ENCODE measurements at regions not wholly inside any gene's neighbourhood (a gene's known extent, or its start where the extent isn't known, plus 50 kb on each side); places are given as distances from the start of the nearest gene placed in this dataset.

DNA sequence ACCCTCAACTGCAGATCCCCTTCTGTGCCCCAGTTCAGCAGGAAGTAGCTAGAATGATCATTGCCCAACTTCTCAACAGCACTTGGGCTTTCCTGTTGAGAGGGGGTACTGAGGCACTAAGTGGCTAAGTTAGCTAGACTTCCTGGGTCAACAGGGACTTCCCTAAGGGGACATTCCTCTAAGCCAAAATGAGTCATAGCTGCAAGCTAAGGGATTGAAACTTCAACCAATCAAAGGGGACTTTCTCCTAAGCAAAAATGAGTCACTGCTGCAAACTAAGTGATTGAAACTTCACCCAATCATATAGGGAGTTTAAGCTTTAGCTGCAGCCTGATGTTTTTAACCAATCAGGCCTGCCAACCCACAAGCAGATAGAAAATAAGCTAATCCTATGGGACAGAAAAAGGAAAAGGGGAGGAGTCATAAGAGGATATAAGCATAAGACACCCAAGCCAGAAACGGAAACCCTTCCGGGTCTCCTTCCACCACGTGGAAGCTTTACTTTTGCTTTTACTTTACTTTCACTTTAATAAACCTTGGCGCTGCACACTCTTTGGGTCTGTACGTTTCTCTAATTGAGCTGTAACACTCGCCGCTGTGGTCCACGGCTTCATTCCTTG lies 659.0 kb upstream of the HS3ST5 start (continued):
- TF ChIP-seq, protein P1, sequence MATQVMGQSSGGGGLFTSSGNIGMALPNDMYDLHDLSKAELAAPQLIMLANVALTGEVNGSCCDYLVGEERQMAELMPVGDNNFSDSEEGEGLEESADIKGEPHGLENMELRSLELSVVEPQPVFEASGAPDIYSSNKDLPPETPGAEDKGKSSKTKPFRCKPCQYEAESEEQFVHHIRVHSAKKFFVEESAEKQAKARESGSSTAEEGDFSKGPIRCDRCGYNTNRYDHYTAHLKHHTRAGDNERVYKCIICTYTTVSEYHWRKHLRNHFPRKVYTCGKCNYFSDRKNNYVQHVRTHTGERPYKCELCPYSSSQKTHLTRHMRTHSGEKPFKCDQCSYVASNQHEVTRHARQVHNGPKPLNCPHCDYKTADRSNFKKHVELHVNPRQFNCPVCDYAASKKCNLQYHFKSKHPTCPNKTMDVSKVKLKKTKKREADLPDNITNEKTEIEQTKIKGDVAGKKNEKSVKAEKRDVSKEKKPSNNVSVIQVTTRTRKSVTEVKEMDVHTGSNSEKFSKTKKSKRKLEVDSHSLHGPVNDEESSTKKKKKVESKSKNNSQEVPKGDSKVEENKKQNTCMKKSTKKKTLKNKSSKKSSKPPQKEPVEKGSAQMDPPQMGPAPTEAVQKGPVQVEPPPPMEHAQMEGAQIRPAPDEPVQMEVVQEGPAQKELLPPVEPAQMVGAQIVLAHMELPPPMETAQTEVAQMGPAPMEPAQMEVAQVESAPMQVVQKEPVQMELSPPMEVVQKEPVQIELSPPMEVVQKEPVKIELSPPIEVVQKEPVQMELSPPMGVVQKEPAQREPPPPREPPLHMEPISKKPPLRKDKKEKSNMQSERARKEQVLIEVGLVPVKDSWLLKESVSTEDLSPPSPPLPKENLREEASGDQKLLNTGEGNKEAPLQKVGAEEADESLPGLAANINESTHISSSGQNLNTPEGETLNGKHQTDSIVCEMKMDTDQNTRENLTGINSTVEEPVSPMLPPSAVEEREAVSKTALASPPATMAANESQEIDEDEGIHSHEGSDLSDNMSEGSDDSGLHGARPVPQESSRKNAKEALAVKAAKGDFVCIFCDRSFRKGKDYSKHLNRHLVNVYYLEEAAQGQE (IDR thresholded peaks at IDR 0.05; ENCODE audit: unreplicated experiment): no peak
- no peak for TF ChIP-seq POLR2AphosphoS5 (IDR thresholded peaks at IDR 0.05; ENCODE audit: low read depth)
- TF ChIP-seq NANOG (IDR thresholded peaks at IDR 0.05; ENCODE audit: borderline replicate concordance): no peak
- no peak for TF ChIP-seq JUNB (IDR thresholded peaks at IDR 0.05; ENCODE audit: unreplicated experiment)
- no peak for TF ChIP-seq CREB1 (CRISPR knock-in tag; IDR thresholded peaks at IDR 0.05; ENCODE audit: low read depth)
- TF ChIP-seq ZNF114 (CRISPR knock-in tag; IDR thresholded peaks at IDR 0.05): no peak
- TF ChIP-seq EZH2phosphoT487 (IDR thresholded peaks at IDR 0.05; ENCODE audit: unreplicated experiment): no peak
- TF ChIP-seq, protein P2, sequence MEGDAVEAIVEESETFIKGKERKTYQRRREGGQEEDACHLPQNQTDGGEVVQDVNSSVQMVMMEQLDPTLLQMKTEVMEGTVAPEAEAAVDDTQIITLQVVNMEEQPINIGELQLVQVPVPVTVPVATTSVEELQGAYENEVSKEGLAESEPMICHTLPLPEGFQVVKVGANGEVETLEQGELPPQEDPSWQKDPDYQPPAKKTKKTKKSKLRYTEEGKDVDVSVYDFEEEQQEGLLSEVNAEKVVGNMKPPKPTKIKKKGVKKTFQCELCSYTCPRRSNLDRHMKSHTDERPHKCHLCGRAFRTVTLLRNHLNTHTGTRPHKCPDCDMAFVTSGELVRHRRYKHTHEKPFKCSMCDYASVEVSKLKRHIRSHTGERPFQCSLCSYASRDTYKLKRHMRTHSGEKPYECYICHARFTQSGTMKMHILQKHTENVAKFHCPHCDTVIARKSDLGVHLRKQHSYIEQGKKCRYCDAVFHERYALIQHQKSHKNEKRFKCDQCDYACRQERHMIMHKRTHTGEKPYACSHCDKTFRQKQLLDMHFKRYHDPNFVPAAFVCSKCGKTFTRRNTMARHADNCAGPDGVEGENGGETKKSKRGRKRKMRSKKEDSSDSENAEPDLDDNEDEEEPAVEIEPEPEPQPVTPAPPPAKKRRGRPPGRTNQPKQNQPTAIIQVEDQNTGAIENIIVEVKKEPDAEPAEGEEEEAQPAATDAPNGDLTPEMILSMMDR (conservative IDR thresholded peaks at IDR 0.05; ENCODE audit: low read depth in 2 of 2): no peak
- TF ChIP-seq, protein P3, sequence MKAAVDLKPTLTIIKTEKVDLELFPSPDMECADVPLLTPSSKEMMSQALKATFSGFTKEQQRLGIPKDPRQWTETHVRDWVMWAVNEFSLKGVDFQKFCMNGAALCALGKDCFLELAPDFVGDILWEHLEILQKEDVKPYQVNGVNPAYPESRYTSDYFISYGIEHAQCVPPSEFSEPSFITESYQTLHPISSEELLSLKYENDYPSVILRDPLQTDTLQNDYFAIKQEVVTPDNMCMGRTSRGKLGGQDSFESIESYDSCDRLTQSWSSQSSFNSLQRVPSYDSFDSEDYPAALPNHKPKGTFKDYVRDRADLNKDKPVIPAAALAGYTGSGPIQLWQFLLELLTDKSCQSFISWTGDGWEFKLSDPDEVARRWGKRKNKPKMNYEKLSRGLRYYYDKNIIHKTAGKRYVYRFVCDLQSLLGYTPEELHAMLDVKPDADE (IDR thresholded peaks at IDR 0.05): no peak

DNA sequence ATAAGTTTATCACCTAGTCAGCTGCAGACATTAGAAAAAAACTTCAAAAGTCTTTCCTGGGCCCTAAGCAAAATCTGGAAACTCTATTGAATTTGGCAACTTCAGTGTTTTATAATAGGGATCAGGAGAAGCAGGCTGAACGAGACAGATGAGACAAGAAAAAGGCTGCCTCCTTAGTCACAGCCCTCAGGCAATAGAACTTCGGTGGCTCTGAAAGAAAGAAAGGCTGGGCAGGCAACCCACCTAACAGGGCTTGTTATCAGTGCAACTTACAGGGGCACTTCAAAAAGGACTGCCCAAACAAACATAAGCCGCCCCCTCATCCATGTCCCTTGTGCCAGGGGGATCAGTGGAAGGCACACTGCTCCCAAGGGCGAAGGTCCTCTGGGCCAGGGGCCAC lies 657.9 kb upstream of the HS3ST5 start:
- Histone ChIP-seq H3K36me3 (ENCODE audit: insufficient read depth) (no peaks in the 10 kb centered on the region), H3K27ac (ENCODE audit: low read depth) (no peak overlapping the region), H3K4me1 (ENCODE audit: insufficient read depth) (0 out of 2 replicates have a peak, but pooled peaks cover 3% of the 10 kb centered on the region), H3F3A (replicated peaks; ENCODE audit: low read depth) (no peaks in the 10 kb centered on the region), H3K27me3 (ENCODE audit: insufficient read depth) (no peaks in the 10 kb centered on the region), H2AFZ (no peak overlapping the region), H3K4me3 (no peak overlapping the region), H4K20me1 (replicated peaks; ENCODE audit: insufficient read depth) (no peaks in the 10 kb centered on the region), H3K4me2 (no peak overlapping the region), H3K79me2 (replicated peaks; ENCODE audit: insufficient read depth) (no peaks in the 10 kb centered on the region), H3K9me2 (ENCODE audit: insufficient read depth) (no peaks in the 10 kb centered on the region; the same call in 1 of the 2 replicates)
- Mint-ChIP-seq H3K4me1 (peaks cover 9% of the 10 kb centered on the region; the same call in 2 of the 3 replicates), H3K27ac (no peak overlapping the region), H3K4me3 (no peak overlapping the region), H3K36me3 (ENCODE audit: low read depth) (peaks cover 13% of the 10 kb centered on the region; the same call in 2 of the 3 replicates), H3K9me3 (peaks cover 13% of the 10 kb centered on the region), H3K27me3 (ENCODE audit: insufficient read depth, low read depth, poor library complexity) (no peaks in the 10 kb centered on the region)
- no peak for ATAC-seq
- no peak for DNase-seq (ENCODE audit: low spot score)
- TF ChIP-seq JUNB (IDR thresholded peaks at IDR 0.05; ENCODE audit: unreplicated experiment) (no peak), ZNF114 (CRISPR knock-in tag; IDR thresholded peaks at IDR 0.05) (no peak), EZH2 (IDR thresholded peaks at IDR 0.05; ENCODE audit: low read depth, unreplicated experiment) (no peak)
- TF ChIP-seq, protein P4, sequence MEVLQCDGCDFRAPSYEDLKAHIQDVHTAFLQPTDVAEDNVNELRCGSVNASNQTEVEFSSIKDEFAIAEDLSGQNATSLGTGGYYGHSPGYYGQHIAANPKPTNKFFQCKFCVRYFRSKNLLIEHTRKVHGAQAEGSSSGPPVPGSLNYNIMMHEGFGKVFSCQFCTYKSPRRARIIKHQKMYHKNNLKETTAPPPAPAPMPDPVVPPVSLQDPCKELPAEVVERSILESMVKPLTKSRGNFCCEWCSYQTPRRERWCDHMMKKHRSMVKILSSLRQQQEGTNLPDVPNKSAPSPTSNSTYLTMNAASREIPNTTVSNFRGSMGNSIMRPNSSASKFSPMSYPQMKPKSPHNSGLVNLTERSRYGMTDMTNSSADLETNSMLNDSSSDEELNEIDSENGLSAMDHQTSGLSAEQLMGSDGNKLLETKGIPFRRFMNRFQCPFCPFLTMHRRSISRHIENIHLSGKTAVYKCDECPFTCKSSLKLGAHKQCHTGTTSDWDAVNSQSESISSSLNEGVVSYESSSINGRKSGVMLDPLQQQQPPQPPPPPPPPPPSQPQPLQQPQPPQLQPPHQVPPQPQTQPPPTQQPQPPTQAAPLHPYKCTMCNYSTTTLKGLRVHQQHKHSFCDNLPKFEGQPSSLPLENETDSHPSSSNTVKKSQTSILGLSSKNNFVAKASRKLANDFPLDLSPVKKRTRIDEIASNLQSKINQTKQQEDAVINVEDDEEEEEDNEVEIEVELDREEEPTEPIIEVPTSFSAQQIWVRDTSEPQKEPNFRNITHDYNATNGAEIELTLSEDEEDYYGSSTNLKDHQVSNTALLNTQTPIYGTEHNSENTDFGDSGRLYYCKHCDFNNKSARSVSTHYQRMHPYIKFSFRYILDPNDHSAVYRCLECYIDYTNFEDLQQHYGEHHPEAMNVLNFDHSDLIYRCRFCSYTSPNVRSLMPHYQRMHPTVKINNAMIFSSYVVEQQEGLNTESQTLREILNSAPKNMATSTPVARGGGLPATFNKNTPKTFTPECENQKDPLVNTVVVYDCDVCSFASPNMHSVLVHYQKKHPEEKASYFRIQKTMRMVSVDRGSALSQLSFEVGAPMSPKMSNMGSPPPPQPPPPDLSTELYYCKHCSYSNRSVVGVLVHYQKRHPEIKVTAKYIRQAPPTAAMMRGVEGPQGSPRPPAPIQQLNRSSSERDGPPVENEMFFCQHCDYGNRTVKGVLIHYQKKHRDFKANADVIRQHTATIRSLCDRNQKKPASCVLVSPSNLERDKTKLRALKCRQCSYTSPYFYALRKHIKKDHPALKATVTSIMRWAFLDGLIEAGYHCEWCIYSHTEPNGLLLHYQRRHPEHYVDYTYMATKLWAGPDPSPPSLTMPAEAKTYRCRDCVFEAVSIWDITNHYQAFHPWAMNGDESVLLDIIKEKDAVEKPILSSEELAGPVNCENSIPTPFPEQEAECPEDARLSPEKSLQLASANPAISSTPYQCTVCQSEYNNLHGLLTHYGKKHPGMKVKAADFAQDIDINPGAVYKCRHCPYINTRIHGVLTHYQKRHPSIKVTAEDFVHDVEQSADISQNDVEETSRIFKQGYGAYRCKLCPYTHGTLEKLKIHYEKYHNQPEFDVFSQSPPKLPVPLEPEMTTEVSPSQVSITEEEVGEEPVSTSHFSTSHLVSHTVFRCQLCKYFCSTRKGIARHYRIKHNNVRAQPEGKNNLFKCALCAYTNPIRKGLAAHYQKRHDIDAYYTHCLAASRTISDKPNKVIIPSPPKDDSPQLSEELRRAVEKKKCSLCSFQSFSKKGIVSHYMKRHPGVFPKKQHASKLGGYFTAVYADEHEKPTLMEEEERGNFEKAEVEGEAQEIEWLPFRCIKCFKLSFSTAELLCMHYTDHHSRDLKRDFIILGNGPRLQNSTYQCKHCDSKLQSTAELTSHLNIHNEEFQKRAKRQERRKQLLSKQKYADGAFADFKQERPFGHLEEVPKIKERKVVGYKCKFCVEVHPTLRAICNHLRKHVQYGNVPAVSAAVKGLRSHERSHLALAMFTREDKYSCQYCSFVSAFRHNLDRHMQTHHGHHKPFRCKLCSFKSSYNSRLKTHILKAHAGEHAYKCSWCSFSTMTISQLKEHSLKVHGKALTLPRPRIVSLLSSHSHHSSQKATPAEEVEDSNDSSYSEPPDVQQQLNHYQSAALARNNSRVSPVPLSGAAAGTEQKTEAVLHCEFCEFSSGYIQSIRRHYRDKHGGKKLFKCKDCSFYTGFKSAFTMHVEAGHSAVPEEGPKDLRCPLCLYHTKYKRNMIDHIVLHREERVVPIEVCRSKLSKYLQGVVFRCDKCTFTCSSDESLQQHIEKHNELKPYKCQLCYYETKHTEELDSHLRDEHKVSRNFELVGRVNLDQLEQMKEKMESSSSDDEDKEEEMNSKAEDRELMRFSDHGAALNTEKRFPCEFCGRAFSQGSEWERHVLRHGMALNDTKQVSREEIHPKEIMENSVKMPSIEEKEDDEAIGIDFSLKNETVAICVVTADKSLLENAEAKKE (CRISPR knock-in tag; IDR thresholded peaks at IDR 0.05): no peak
- TF ChIP-seq, protein P3 (IDR thresholded peaks at IDR 0.05): no peak

Data from GM23338 (cell line).